ENCODE measurements at regions not wholly inside any gene's neighbourhood (a gene's known extent, or its start where the extent isn't known, plus 50 kb on each side); places are given as distances from the start of the nearest gene placed in this dataset.

GRCh38 chrX:144916785-144917184 lies 330.5 kb upstream of the SPANXN1 start:
- no peak for TF ChIP-seq CTCF (conservative IDR thresholded peaks at IDR 0.05; ENCODE audit: low read depth in 2 of 2)
- TF ChIP-seq EZH2phosphoT487 (IDR thresholded peaks at IDR 0.05; ENCODE audit: unreplicated experiment), result no peak
- TF ChIP-seq EZH2 (IDR thresholded peaks at IDR 0.05; ENCODE audit: low read depth, unreplicated experiment), result no peak
- no peak for TF ChIP-seq REST (IDR thresholded peaks at IDR 0.05; ENCODE audit: unreplicated experiment)
- no peak for TF ChIP-seq POLR2AphosphoS5 (IDR thresholded peaks at IDR 0.05; ENCODE audit: low read depth)
- TF ChIP-seq STAT1 (IDR thresholded peaks at IDR 0.05; ENCODE audit: unreplicated experiment), result no peak
- TF ChIP-seq ZNF331 (CRISPR knock-in tag; IDR thresholded peaks at IDR 0.05; ENCODE audit: low read depth), result no peak
